DND-41 (cell line): ENCODE measurements at regions not wholly inside any gene's neighbourhood (a gene's known extent, or its start where the extent isn't known, plus 50 kb on each side); places are given as distances from the start of the nearest gene placed in this dataset.

Experiments used
- ATAC-seq: fragments of 200-7000 bp; cut with Tn5 transposase; 3 replicates; pipeline ENCODE4 v1.9.1; 2021; ENCODE audit warnings: low read depth; ENCODE audit not compliant: insufficient read depth
- DNase-seq: peaks from one replicate; pipeline ENCODE4 v3.0.0-alpha.2; 2020
- H2AFZ ChIP-seq: 2 replicates; pipeline ENCODE4 v1.6.0; 2012; ENCODE audit warnings: low read depth, low read length
- H3K27ac ChIP-seq: 2 replicates; pipeline ENCODE4 v1.5.1; 2012; ENCODE audit warnings: low read length, inconsistent platforms
- H3K27me3 ChIP-seq: fragments of 200-600 bp; sonication (generic); 2 replicates; pipeline ENCODE4 v1.6.0; 2012; ENCODE audit warnings: low read length, mild to moderate bottlenecking, inconsistent platforms; ENCODE audit not compliant: insufficient read depth, poor library complexity
- H3K36me3 ChIP-seq: 2 replicates; pipeline ENCODE4 v1.5.1; 2012; ENCODE audit warnings: low read length, inconsistent platforms; ENCODE audit not compliant: insufficient read depth
- H3K4me1 ChIP-seq: 2 replicates; pipeline ENCODE4 v1.5.1; 2012; ENCODE audit warnings: mild to moderate bottlenecking, low read length; ENCODE audit not compliant: insufficient read depth
- H3K4me2 ChIP-seq: 2 replicates; pipeline ENCODE4 v1.6.0; 2012; ENCODE audit warnings: mild to moderate bottlenecking, moderate library complexity, low read length, inconsistent platforms; ENCODE audit not compliant: insufficient read depth
- H3K4me3 ChIP-seq, 2 experiments: fragments of 200-600 bp in 1 of 2; shearing (Covaris generic) in 1 of 2; 2 replicates each; pipeline ENCODE4 v1.5.1; 2012 to 2016; ENCODE audit warnings: inconsistent platforms in 2 of 2, low read length in 2 of 2, mild to moderate bottlenecking in 2 of 2, low read depth in 1 of 2, moderate library complexity in 1 of 2
- H3K79me2 ChIP-seq: 2 replicates; pipeline ENCODE4 v1.6.0; 2012; ENCODE audit warnings: low read length, inconsistent platforms; ENCODE audit not compliant: insufficient read depth
- H3K9ac ChIP-seq: 2 replicates; pipeline ENCODE4 v1.6.0; 2012; ENCODE audit warnings: low read depth, mild to moderate bottlenecking, inconsistent platforms, low read length, moderate library complexity
- H3K9me3 ChIP-seq: 2 replicates; pipeline ENCODE4 v1.5.1; 2012; ENCODE audit warnings: low read length, moderate library complexity, mild to moderate bottlenecking, inconsistent platforms; ENCODE audit not compliant: insufficient read depth, severe bottlenecking
- H4K20me1 ChIP-seq: 2 replicates; pipeline ENCODE4 v1.6.0; 2012; ENCODE audit warnings: low read length; ENCODE audit not compliant: insufficient read depth
- CTCF ChIP-seq: IDR thresholded peaks from 2 replicates; pipeline ENCODE4 v1.5.1; 2012; ENCODE audit warnings: borderline replicate concordance, low read length, moderate library complexity, mild to moderate bottlenecking; ENCODE audit not compliant: poor library complexity, severe bottlenecking; ENCODE audit errors: extremely low read depth
- EZH2 ChIP-seq: IDR thresholded peaks from 3 replicates; pipeline ENCODE4 v1.6.1; 2012; ENCODE audit warnings: borderline replicate concordance, low read depth, mild to moderate bottlenecking, moderate library complexity, low read length, inconsistent platforms; ENCODE audit not compliant: severe bottlenecking

- Histone ChIP-seq H3K36me3 (no peaks in the 10 kb centered on the region), H3K27me3 (no peaks in the 10 kb centered on the region), H3K4me1 (no peaks in the 10 kb centered on the region), H3K4me3 (no peak overlapping the region), H3K9ac (no peak overlapping the region), H3K79me2 (no peaks in the 10 kb centered on the region), H4K20me1 (no peaks in the 10 kb centered on the region), H3K9me3 (no peaks in the 10 kb centered on the region), H2AFZ (no peak overlapping the region), H3K27ac (no peak overlapping the region), H3K4me2 (no peak overlapping the region)
- DNase-seq (no peak), ATAC-seq (no peak)
- TF ChIP-seq EZH2 (no peak), CTCF (no peak)
Observed at GRCh38 chr2:145617420-145617819, 1097.5 kb upstream of the ZEB2 start.

- H3K9me3 ChIP-seq: no peaks in the 10 kb centered on the region
- no peaks in the 10 kb centered on the region for H3K36me3 ChIP-seq
- no peak overlapping the region for H2AFZ ChIP-seq
- H3K4me1 ChIP-seq: no peaks in the 10 kb centered on the region
- TF ChIP-seq EZH2 (no peak), CTCF (no peak)
- no peak for DNase-seq
- H3K79me2 ChIP-seq: no peaks in the 10 kb centered on the region
- no peak overlapping the region for H3K27ac ChIP-seq
- no peak overlapping the region for H3K4me2 ChIP-seq
- no peaks in the 10 kb centered on the region for H4K20me1 ChIP-seq
- ATAC-seq: no peak
- no peaks in the 10 kb centered on the region for H3K27me3 ChIP-seq
- H3K9ac ChIP-seq: no peak overlapping the region
- H3K4me3 ChIP-seq: no peak overlapping the region
Observed at GRCh38 chr2:145615626-145616025, 1095.7 kb upstream of the ZEB2 start.

- H3K4me3 ChIP-seq: no peak overlapping the region
- H3K27ac ChIP-seq: no peak overlapping the region
- H2AFZ ChIP-seq: no peak overlapping the region
- DNase-seq: no peak
- no peaks in the 10 kb centered on the region for H3K27me3 ChIP-seq
- H3K9ac ChIP-seq: no peak overlapping the region
- no peaks in the 10 kb centered on the region for H3K4me1 ChIP-seq
- H3K36me3 ChIP-seq: no peaks in the 10 kb centered on the region
- no peaks in the 10 kb centered on the region for H3K79me2 ChIP-seq
- no peaks in the 10 kb centered on the region for H3K9me3 ChIP-seq
- ATAC-seq: no peak
- TF ChIP-seq EZH2: no peak
- TF ChIP-seq CTCF: no peak
- H4K20me1 ChIP-seq: no peaks in the 10 kb centered on the region
- no peak overlapping the region for H3K4me2 ChIP-seq
Observed at GRCh38 chr2:145609951-145610350, 1090.0 kb upstream of the ZEB2 start.

- H4K20me1 ChIP-seq: no peaks in the 10 kb centered on the region
- H3K9ac ChIP-seq: no peak overlapping the region
- no peaks in the 10 kb centered on the region for H3K36me3 ChIP-seq
- TF ChIP-seq CTCF (no peak), EZH2 (no peak)
- no peak overlapping the region for H3K4me3 ChIP-seq
- no peaks in the 10 kb centered on the region for H3K4me1 ChIP-seq
- no peaks in the 10 kb centered on the region for H3K9me3 ChIP-seq
- no peaks in the 10 kb centered on the region for H3K27me3 ChIP-seq
- H3K4me2 ChIP-seq: no peak overlapping the region
- H3K27ac ChIP-seq: no peak overlapping the region
- DNase-seq: no peak
- no peak overlapping the region for H2AFZ ChIP-seq
- H3K79me2 ChIP-seq: no peaks in the 10 kb centered on the region
- no peak for ATAC-seq
Observed at GRCh38 chr2:145601361-145601925, 1081.5 kb upstream of the ZEB2 start.
